SK-N-SH (cell line): ENCODE measurements at regions not wholly inside any gene's neighbourhood (a gene's known extent, or its start where the extent isn't known, plus 50 kb on each side); places are given as distances from the start of the nearest gene placed in this dataset.

Experiments used
- CTCF ChIA-PET: fragments of 300-600, 350-600 bp; formaldehyde crosslinking; extraction: SDS; loops from one replicate; lab custom pipeline; 2021; lab: Yijun Ruan, JAX
- POLR2A ChIA-PET: fragments of 350-600 bp; sonication (Branson Sonifier 250); formaldehyde crosslinking; extraction: SDS; loops from one replicate; lab custom pipeline; 2020; ENCODE audit warnings: antibody characterized with exemption, inconsistent platforms; lab: Yijun Ruan, JAX
- DNase-seq: peaks from one replicate; pipeline ENCODE4 v3.0.0; 2012
- H2AFZ ChIP-seq: fragments of 200-600 bp; sonication (generic); 2 replicates; pipeline ENCODE4 v1.8.1; 2016; ENCODE audit warnings: antibody characterized with exemption, mild to moderate bottlenecking, low read depth
- H3F3A ChIP-seq: fragments of 200-600 bp; sonication (generic); replicated peaks from 2 replicates; pipeline ENCODE3; 2016; ENCODE audit warnings: antibody characterized with exemption, mild to moderate bottlenecking; ENCODE audit not compliant: insufficient read depth
- H3K27ac ChIP-seq, 2 experiments: fragments of 200-500 bp in 1 of 2; fragments of 200-600 bp in 1 of 2; sonication (Bioruptor generic) in 1 of 2; sonication (generic), shearing (Covaris generic) in 1 of 2; 2 replicates each; pipeline versions ENCODE4 v1.5.1 to v1.6.1; 2014 to 2016; ENCODE audit warnings: low read depth in 2 of 2, inconsistent platforms in 1 of 2, low read length in 1 of 2, mild to moderate bottlenecking in 1 of 2, mixed read lengths in 1 of 2
- H3K27me3 ChIP-seq: fragments of 200-600 bp; sonication (generic), shearing (Covaris generic); 2 replicates; pipeline ENCODE4 v1.6.1; 2016; ENCODE audit warnings: mixed run types; ENCODE audit not compliant: insufficient read depth
- H3K36me3 ChIP-seq, 2 experiments: fragments of 200-500 bp in 1 of 2; fragments of 200-600 bp in 1 of 2; sonication (Bioruptor generic) in 1 of 2; sonication (generic) in 1 of 2; replicated peaks in 1 of 2; 2 replicates each; pipeline versions ENCODE3 to v1.5.1; 2014 to 2016; ENCODE audit warnings: low read length in 1 of 2, mild to moderate bottlenecking in 1 of 2; ENCODE audit not compliant: insufficient read depth in 2 of 2, control insufficient read depth in 1 of 2
- H3K4me1 ChIP-seq, 2 experiments: fragments of 200-500 bp in 1 of 2; fragments of 200-600 bp in 1 of 2; sonication (Bioruptor generic) in 1 of 2; sonication (generic), shearing (Covaris generic) in 1 of 2; 2 replicates each; pipeline versions ENCODE4 v1.5.1 to v1.6.1; 2014 to 2016; ENCODE audit warnings: low read depth in 1 of 2, low read length in 1 of 2, mixed run types in 1 of 2; ENCODE audit not compliant: insufficient read depth in 2 of 2, control insufficient read depth in 1 of 2
- H3K4me2 ChIP-seq: fragments of 200-600 bp; sonication (generic), shearing (Covaris generic); 2 replicates; pipeline ENCODE4 v1.6.1; 2017; ENCODE audit warnings: mixed run types
- H3K4me3 ChIP-seq, 2 experiments: fragments of 200-500 bp in 1 of 2; fragments of 200-600 bp in 1 of 2; sonication (Bioruptor generic) in 1 of 2; sonication (generic), shearing (Covaris generic) in 1 of 2; 2 replicates each; pipeline versions ENCODE4 v1.5.1 to v1.8.1; 2014 to 2016; ENCODE audit warnings: low read depth in 2 of 2, inconsistent platforms in 1 of 2, low read length in 1 of 2, mild to moderate bottlenecking in 1 of 2, mixed read lengths in 1 of 2, moderate library complexity in 1 of 2
- H3K79me2 ChIP-seq: fragments of 200-600 bp; sonication (generic); 2 replicates; pipeline ENCODE4 v1.8.1; 2017; ENCODE audit warnings: mild to moderate bottlenecking; ENCODE audit not compliant: insufficient read depth
- H3K9ac ChIP-seq: fragments of 200-600 bp; sonication (generic); 2 replicates; pipeline ENCODE4 v1.6.1; 2017; ENCODE audit warnings: mixed run types
- H3K9me2 ChIP-seq: fragments of 200-600 bp; sonication (generic); 2 replicates; pipeline ENCODE4 v1.6.1; 2017; ENCODE audit warnings: mixed run types
- H3K9me3 ChIP-seq: fragments of 200-600 bp; sonication (generic); 2 replicates; pipeline ENCODE4 v1.6.1; 2017; ENCODE audit warnings: mixed run types, mild to moderate bottlenecking, moderate library complexity
- H4K20me1 ChIP-seq: fragments of 200-600 bp; sonication (generic); 2 replicates; pipeline ENCODE4 v1.6.1; 2017; ENCODE audit warnings: mild to moderate bottlenecking, mixed run types; ENCODE audit not compliant: insufficient read depth
- CHD2 ChIP-seq: fragments of 150-350 bp; IDR thresholded peaks from 2 replicates; pipeline ENCODE4 v1.6.1; 2018; ENCODE audit warnings: low read length; ENCODE audit not compliant: partially characterized antibody
- CTCF ChIP-seq: fragments of 200-600 bp; sonication (generic); IDR thresholded peaks from 2 replicates; pipeline ENCODE4 v1.6.1; 2017; ENCODE audit warnings: antibody characterized with exemption, mild to moderate bottlenecking, moderate library complexity
- EP300 ChIP-seq, 2 experiments: IDR thresholded peaks; 2 replicates each; pipeline versions ENCODE4 v1.4.0 to v1.6.1; 2012; ENCODE audit warnings: borderline replicate concordance in 1 of 2, low read depth in 1 of 2, low read length in 1 of 2
- FOSL2 ChIP-seq: IDR thresholded peaks from 2 replicates; pipeline ENCODE4 v1.4.0; 2012; ENCODE audit warnings: low read depth, mild to moderate bottlenecking, moderate library complexity, borderline replicate concordance
- FOXJ3 ChIP-seq: sonication (generic); formaldehyde crosslinking; IDR thresholded peaks from 2 replicates; pipeline ENCODE4 v1.5.1; 2020; ENCODE audit warnings: mild to moderate bottlenecking, missing genetic modification reagents
- GABPA ChIP-seq: IDR thresholded peaks from 2 replicates; pipeline ENCODE4 v1.4.0; 2012; ENCODE audit warnings: low read depth, mild to moderate bottlenecking
- GATA2 ChIP-seq: sonication (generic); formaldehyde crosslinking; IDR thresholded peaks from 2 replicates; pipeline ENCODE4 v1.5.0; 2020; ENCODE audit warnings: mild to moderate bottlenecking, missing genetic modification reagents
- IRF3 ChIP-seq: fragments of 150-350 bp; IDR thresholded peaks from 2 replicates; pipeline ENCODE4 v1.6.1; 2016; ENCODE audit warnings: mild to moderate bottlenecking, low read depth, low read length
- MAX ChIP-seq: IDR thresholded peaks from 2 replicates; pipeline ENCODE4 v1.4.0; 2012; ENCODE audit warnings: low read depth
- MEF2A ChIP-seq: IDR thresholded peaks from 2 replicates; pipeline ENCODE4 v1.4.0; 2012; ENCODE audit warnings: low read depth, borderline replicate concordance
- MXI1 ChIP-seq: IDR thresholded peaks from 2 replicates; pipeline ENCODE4 v1.6.1; 2012; ENCODE audit warnings: mild to moderate bottlenecking, low read depth, low read length, improper control_type of control experiment
- NFIC ChIP-seq: IDR thresholded peaks from 2 replicates; pipeline ENCODE4 v1.4.0; 2012; ENCODE audit warnings: borderline replicate concordance
- POLR2AphosphoS5 ChIP-seq: IDR thresholded peaks from 2 replicates; pipeline ENCODE4 v1.6.1; 2012; ENCODE audit warnings: low read depth, low read length
- RFX5 ChIP-seq: IDR thresholded peaks from 2 replicates; pipeline ENCODE4 v1.6.1; 2012; ENCODE audit warnings: mild to moderate bottlenecking, improper control_type of control experiment, low read length
- RXRA ChIP-seq: IDR thresholded peaks from 2 replicates; pipeline ENCODE4 v1.4.0; 2012; ENCODE audit warnings: low read depth, mild to moderate bottlenecking, borderline replicate concordance
- TAF1 ChIP-seq: IDR thresholded peaks from 2 replicates; pipeline ENCODE4 v1.6.1; 2012; ENCODE audit warnings: low read depth, mild to moderate bottlenecking, low read length, moderate library complexity, borderline replicate concordance
- TEAD4 ChIP-seq: IDR thresholded peaks from 2 replicates; pipeline ENCODE4 v1.4.0; 2012; ENCODE audit warnings: mild to moderate bottlenecking, borderline replicate concordance; ENCODE audit not compliant: insufficient read depth
- WGBS: methylation state at CpG from one replicate; pipeline ENCODE4 v1.1.6; 2017; ENCODE audit warnings: low lambda C conversion rate; 5-methylcytosine and 5-hydroxymethylcytosine counted together

GRCh38 chr2:88281302-88282217 is 111.4 kb downstream of the THNSL2 start:
- Histone ChIP-seq H3K4me3 (no peak overlapping the region), H4K20me1 (no peaks in the 10 kb centered on the region), H3K9me3 (no peaks in the 10 kb centered on the region), H3K9me2 (no peaks in the 10 kb centered on the region), H3F3A (no peaks in the 10 kb centered on the region), H3K79me2 (no peaks in the 10 kb centered on the region), H3K4me2 (no peak overlapping the region)
- no peak for TF ChIP-seq POLR2AphosphoS5
- TF ChIP-seq RFX5, result no peak
- no peak for TF ChIP-seq MXI1
- no peak for TF ChIP-seq IRF3
- TF ChIP-seq CHD2, result no peak
- no peak for TF ChIP-seq GATA2 (CRISPR knock-in tag)
- TF ChIP-seq GABPA, result no peak
- no peak for TF ChIP-seq MEF2A
- TF ChIP-seq EP300 (IDR thresholded peaks at IDR 0.05; ENCODE audit: borderline replicate concordance in 1 of 2, low read depth in 1 of 2, low read length in 1 of 2), result no peak
- TF ChIP-seq, all 33 proteins: peak for 0
- Histone ChIP-seq H2AFZ (no peak overlapping the region), H3K9ac (no peak overlapping the region), H3K36me3 (no peaks in the 10 kb centered on the region), H3K27me3 (no peaks in the 10 kb centered on the region; the same call in 1 of the 2 replicates), H3K4me1 (no peaks in the 10 kb centered on the region), H3K27ac (no peak overlapping the region)
- ChIA-PET POLR2A (no interaction called here), CTCF (interaction anchor here (2.2 kb wide), 1 partner anchor 173 kb away, joined by 9 read pairs; no protein-coding TSS in a partner anchor)
- 51% methylated on average over 5 of the region's 6 CpGs for WGBS
- DNase-seq, result no peak

- H3K27ac ChIP-seq, result no peak overlapping the region
- H3K27me3 ChIP-seq, result no peaks in the 10 kb centered on the region
- no peaks in the 10 kb centered on the region for H4K20me1 ChIP-seq
- no peak overlapping the region for H3K4me3 ChIP-seq
- no peaks in the 10 kb centered on the region for H3F3A ChIP-seq
- H3K4me2 ChIP-seq, result no peak overlapping the region
- no peaks in the 10 kb centered on the region for H3K9me3 ChIP-seq
- H3K9me2 ChIP-seq, result no peaks in the 10 kb centered on the region
- no peak overlapping the region for H2AFZ ChIP-seq
- H3K36me3 ChIP-seq, result no peaks in the 10 kb centered on the region
- no peaks in the 10 kb centered on the region for H3K79me2 ChIP-seq
- POLR2A ChIA-PET, result no interaction called here
- H3K9ac ChIP-seq, result no peak overlapping the region
- TF ChIP-seq RXRA (no peak), FOSL2 (no peak), CTCF (no peak), FOXJ3 (CRISPR knock-in tag) (no peak), EP300 (IDR thresholded peaks at IDR 0.05; ENCODE audit: borderline replicate concordance in 1 of 2, low read depth in 1 of 2, low read length in 1 of 2) (no peak), MAX (no peak), TAF1 (no peak), TEAD4 (no peak), IRF3 (no peak), NFIC (no peak), GATA2 (CRISPR knock-in tag) (no peak), CHD2 (no peak)
- 16% methylated on average over 5 of the region's 5 CpGs for WGBS
- CTCF ChIA-PET, result no interaction called here
- no peak for DNase-seq
- no peaks in the 10 kb centered on the region; a peak in 1 of 4 replicates for H3K4me1 ChIP-seq
Measured at GRCh38 chr2:88269836-88270235, 99.7 kb downstream of the THNSL2 start.
